Breast epithelium (tissue), 3 donors: ENCODE measurements at regions not wholly inside any gene's neighbourhood (a gene's known extent, or its start where the extent isn't known, plus 50 kb on each side); places are given as distances from the start of the nearest gene placed in this dataset.

ENCODE experiments used
- POLR2A ChIP-seq: fragments of 450-650 bp; IDR thresholded peaks from one replicate; pipeline ENCODE4 v1.6.1; 2016; ENCODE audit warnings: antibody characterized with exemption, mild to moderate bottlenecking, moderate library complexity
- POLR2AphosphoS5 ChIP-seq, 3 donors: sonication (generic); formaldehyde crosslinking; IDR thresholded peaks; one replicate each; pipeline ENCODE4 v1.6.1; 2017; ENCODE audit warnings: antibody characterized with exemption in 3 of 3
- TF ChIP-seq, protein P1 (sequence below), 3 donors: fragments of 450-650 bp; IDR thresholded peaks; one replicate each; pipeline ENCODE4 v1.5.1; 2016 to 2017; ENCODE audit warnings: antibody characterized with exemption in 3 of 3, mild to moderate bottlenecking in 3 of 3, moderate library complexity in 3 of 3

DNA sequence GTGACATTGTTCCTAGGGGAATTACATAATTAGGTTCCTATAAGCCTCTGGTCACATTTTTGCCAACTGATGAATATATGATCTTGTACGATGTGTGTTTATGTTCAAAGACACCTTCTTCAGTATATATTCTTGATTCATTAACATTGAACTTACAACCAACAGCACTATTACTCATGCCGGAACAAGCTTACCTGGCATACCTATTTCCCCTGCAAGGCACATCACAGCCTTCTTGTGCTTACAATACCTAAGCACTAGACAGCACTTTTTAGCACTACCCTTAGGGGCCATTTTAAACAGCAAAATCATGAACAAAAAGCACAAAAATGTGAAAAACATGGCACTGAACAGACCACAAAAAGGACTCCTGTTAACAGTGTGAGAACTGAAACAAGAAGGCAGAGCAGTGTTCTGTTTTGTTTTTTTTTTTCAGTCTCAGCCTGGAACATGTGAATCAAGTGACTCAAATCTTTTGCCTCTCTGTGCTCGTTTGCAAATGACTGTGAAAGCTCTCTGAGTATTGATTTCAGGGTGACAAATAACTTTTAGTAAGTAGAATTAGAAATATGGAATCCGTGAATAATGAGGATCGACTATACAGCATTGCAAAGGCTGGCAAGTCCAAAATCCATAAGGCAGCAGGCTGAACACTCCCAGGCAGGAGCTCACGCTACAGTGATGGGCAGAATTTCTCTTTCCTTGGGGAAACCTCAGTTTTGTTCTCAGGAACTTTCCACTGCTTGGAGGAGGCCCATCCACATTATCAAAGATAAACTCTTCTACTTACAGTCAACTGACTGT lies 102.3 kb upstream of the TSHZ2 start:
- TF ChIP-seq POLR2A (no peak), POLR2AphosphoS5 (IDR thresholded peaks at IDR 0.05) (no peak)
- TF ChIP-seq, protein P1, sequence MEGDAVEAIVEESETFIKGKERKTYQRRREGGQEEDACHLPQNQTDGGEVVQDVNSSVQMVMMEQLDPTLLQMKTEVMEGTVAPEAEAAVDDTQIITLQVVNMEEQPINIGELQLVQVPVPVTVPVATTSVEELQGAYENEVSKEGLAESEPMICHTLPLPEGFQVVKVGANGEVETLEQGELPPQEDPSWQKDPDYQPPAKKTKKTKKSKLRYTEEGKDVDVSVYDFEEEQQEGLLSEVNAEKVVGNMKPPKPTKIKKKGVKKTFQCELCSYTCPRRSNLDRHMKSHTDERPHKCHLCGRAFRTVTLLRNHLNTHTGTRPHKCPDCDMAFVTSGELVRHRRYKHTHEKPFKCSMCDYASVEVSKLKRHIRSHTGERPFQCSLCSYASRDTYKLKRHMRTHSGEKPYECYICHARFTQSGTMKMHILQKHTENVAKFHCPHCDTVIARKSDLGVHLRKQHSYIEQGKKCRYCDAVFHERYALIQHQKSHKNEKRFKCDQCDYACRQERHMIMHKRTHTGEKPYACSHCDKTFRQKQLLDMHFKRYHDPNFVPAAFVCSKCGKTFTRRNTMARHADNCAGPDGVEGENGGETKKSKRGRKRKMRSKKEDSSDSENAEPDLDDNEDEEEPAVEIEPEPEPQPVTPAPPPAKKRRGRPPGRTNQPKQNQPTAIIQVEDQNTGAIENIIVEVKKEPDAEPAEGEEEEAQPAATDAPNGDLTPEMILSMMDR (IDR thresholded peaks at IDR 0.05): no peak
